HL-60 (cell line): ENCODE measurements at regions not wholly inside any gene's neighbourhood (a gene's known extent, or its start where the extent isn't known, plus 50 kb on each side); places are given as distances from the start of the nearest gene placed in this dataset.

ENCODE experiments used
- GABPA ChIP-seq: IDR thresholded peaks from 2 replicates; pipeline ENCODE4 v1.6.1; 2012; ENCODE audit warnings: low read depth
- POLR2AphosphoS5 ChIP-seq: IDR thresholded peaks from 2 replicates; pipeline ENCODE4 v1.6.1; 2012; ENCODE audit warnings: low read depth
- SPI1 ChIP-seq: IDR thresholded peaks from 2 replicates; pipeline ENCODE4 v1.6.1; 2012; ENCODE audit warnings: low read depth, mild to moderate bottlenecking, borderline replicate concordance
- TF ChIP-seq, protein P1 (sequence below): IDR thresholded peaks from one replicate; pipeline ENCODE4 v1.5.1; 2011; ENCODE audit warnings: low read length, control low read depth, inconsistent platforms; ENCODE audit not compliant: insufficient read depth

DNA sequence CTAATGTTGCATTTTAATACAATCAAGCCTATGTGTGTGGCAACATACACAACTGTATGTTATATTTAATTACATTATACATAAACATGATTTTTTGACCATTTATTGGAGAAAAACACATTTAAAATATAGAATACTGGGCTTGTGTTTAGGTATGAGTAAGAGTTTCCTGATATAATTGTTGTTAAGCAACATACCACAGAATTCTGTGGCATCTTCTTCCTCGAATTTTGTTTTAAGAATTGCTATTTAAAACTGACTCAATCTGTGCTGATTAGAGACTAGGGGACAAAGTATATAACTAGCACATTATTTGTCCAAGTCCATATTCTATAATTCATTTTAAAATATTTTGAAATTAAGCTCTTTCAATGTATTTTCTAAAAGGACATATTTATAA lies 376.8 kb upstream of the THBS1 start:
- TF ChIP-seq, protein P1, sequence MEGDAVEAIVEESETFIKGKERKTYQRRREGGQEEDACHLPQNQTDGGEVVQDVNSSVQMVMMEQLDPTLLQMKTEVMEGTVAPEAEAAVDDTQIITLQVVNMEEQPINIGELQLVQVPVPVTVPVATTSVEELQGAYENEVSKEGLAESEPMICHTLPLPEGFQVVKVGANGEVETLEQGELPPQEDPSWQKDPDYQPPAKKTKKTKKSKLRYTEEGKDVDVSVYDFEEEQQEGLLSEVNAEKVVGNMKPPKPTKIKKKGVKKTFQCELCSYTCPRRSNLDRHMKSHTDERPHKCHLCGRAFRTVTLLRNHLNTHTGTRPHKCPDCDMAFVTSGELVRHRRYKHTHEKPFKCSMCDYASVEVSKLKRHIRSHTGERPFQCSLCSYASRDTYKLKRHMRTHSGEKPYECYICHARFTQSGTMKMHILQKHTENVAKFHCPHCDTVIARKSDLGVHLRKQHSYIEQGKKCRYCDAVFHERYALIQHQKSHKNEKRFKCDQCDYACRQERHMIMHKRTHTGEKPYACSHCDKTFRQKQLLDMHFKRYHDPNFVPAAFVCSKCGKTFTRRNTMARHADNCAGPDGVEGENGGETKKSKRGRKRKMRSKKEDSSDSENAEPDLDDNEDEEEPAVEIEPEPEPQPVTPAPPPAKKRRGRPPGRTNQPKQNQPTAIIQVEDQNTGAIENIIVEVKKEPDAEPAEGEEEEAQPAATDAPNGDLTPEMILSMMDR: no peak
- TF ChIP-seq GABPA: no peak
- TF ChIP-seq POLR2AphosphoS5: no peak
- no peak for TF ChIP-seq SPI1
